Right lobe of liver (tissue), 6 donors: ENCODE measurements at regions not wholly inside any gene's neighbourhood (a gene's known extent, or its start where the extent isn't known, plus 50 kb on each side); places are given as distances from the start of the nearest gene placed in this dataset.

ENCODE experiments used
- ATAC-seq, 4 donors: fragments of 200-7000 bp; cut with Tn5 transposase; one replicate each; pipeline ENCODE4 v1.9.1; 2020; ENCODE audit warnings: mild to moderate bottlenecking in 4 of 4, moderate library complexity in 4 of 4
- DNase-seq, 3 donors: peaks; one replicate each; pipeline ENCODE4 v3.0.0-alpha.2; 2020
- H3K27ac ChIP-seq, 3 donors: fragments of 200-600 bp; one replicate each; pipeline ENCODE4 v1.8.0; 2022
- H3K27me3 ChIP-seq, 2 donors: fragments of 200-600 bp; one replicate each; pipeline ENCODE4 v1.8.0; 2022
- H3K36me3 ChIP-seq, 4 donors: fragments of 200-600 bp; sonication (generic) in 1 of 4; one replicate each; pipeline versions ENCODE4 v1.5.1 to v1.8.0; 2017 to 2022; ENCODE audit warnings: control low read depth in 1 of 4
- H3K4me1 ChIP-seq, 4 donors: fragments of 200-600 bp; sonication (generic) in 1 of 4; one replicate each; pipeline versions ENCODE4 v1.5.1 to v1.8.0; 2017 to 2022; ENCODE audit warnings: control low read depth in 1 of 4
- H3K4me3 ChIP-seq, 3 donors: fragments of 200-600 bp; one replicate each; pipeline ENCODE4 v1.8.0; 2022
- H3K9me3 ChIP-seq, 4 donors: fragments of 200-600 bp; sonication (generic) in 1 of 4; one replicate each; pipeline versions ENCODE4 v1.5.1 to v1.8.0; 2017 to 2022; ENCODE audit warnings: control low read depth in 1 of 4
- CTCF ChIP-seq, 4 donors: fragments of 200-600 bp in 3 of 4; fragments of 450-650 bp in 1 of 4; IDR thresholded peaks; one replicate each; pipeline versions ENCODE4 v1.5.1 to v1.8.0; 2016 to 2022; ENCODE audit warnings: antibody characterized with exemption in 4 of 4, mild to moderate bottlenecking in 2 of 4
- POLR2A ChIP-seq: fragments of 450-650 bp; IDR thresholded peaks from one replicate; pipeline ENCODE4 v1.6.1; 2017; ENCODE audit warnings: antibody characterized with exemption, mild to moderate bottlenecking
- WGBS: methylation state at CpG from one replicate; pipeline ENCODE4 v1.1.6; 2018; ENCODE audit warnings: low coverage, low lambda C conversion rate; ENCODE audit not compliant: insufficient coverage; ENCODE audit errors: missing lambda C conversion rate; 5-methylcytosine and 5-hydroxymethylcytosine counted together
- intact Hi-C, 2 donors: fragments of 100-400 bp; cut with DNase I; formaldehyde crosslinking; loops; one replicate each; pipeline versions ENCODE4 v1.11.2 to v1.14.1; 2022
- donor health status: DM: no; HTN: yes; CAD: no.
- donor health status: DM: no; HTN: no; CAD: no.
- donor health status: DM: no; HTN: no; CAD: no.
- donor health status: DM: no; HTN: yes; CAD: no.
- donor health status: DM: no; HTN: yes; CAD: no.

- Histone ChIP-seq H3K27me3 (no peaks in the 10 kb centered on the region), H3K9me3 (no peaks in the 10 kb centered on the region), H3K4me1 (no peaks in the 10 kb centered on the region), H3K27ac (no peak overlapping the region), H3K36me3 (no peaks in the 10 kb centered on the region), H3K4me3 (no peak overlapping the region)
- intact Hi-C loops = no loop called here
- peak; percentile 28 to 55 (median 43) for ATAC-seq
- 36% methylated on average over 2 of the region's 2 CpGs for WGBS
- TF ChIP-seq CTCF (IDR thresholded peaks at IDR 0.05) = no peak
- no peak for TF ChIP-seq POLR2A
- no peak for DNase-seq
These were observed 102.8 kb downstream of the ITIH6 start for GRCh38 chrX:54695231-54695630.

- no peaks in the 10 kb centered on the region for H3K27me3 ChIP-seq
- H3K27ac ChIP-seq = no peak overlapping the region
- no peak overlapping the region for H3K4me3 ChIP-seq
- DNase-seq (no peak), ATAC-seq (peak in 1 of 4 donors; percentile 37)
- no peaks in the 10 kb centered on the region for H3K9me3 ChIP-seq
- TF ChIP-seq CTCF (IDR thresholded peaks at IDR 0.05) = no peak
- no peak for TF ChIP-seq POLR2A
- H3K4me1 ChIP-seq = no peaks in the 10 kb centered on the region
- 66% methylated on average over 6 of the region's 6 CpGs for WGBS
- no peaks in the 10 kb centered on the region for H3K36me3 ChIP-seq
- intact Hi-C loops = no loop called here
These were observed 102.1 kb downstream of the ITIH6 start for GRCh38 chrX:54695816-54696487.
